ENCODE measurements at regions not wholly inside any gene's neighbourhood (a gene's known extent, or its start where the extent isn't known, plus 50 kb on each side); places are given as distances from the start of the nearest gene placed in this dataset.

DNA sequence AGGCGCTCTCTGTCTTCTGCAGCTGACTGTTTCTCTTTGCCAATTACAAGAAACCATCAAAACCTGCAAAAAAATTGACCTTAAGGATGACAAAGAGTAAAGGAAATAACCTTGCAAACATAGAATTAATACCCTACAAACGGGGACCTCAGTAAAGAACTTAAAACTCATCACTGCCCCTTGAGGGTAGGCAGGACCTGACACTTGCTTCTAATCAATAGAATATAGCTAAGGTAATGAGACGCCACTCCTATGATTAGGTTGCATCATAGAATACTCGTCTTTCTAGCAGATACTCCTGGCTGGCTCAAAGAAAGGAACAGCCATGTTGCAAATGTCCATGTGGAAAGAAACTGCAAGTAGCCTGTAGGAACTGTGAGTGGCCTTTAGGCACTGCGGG, 140.0 kb downstream of the XPNPEP1 start:
- TF ChIP-seq, protein P1, sequence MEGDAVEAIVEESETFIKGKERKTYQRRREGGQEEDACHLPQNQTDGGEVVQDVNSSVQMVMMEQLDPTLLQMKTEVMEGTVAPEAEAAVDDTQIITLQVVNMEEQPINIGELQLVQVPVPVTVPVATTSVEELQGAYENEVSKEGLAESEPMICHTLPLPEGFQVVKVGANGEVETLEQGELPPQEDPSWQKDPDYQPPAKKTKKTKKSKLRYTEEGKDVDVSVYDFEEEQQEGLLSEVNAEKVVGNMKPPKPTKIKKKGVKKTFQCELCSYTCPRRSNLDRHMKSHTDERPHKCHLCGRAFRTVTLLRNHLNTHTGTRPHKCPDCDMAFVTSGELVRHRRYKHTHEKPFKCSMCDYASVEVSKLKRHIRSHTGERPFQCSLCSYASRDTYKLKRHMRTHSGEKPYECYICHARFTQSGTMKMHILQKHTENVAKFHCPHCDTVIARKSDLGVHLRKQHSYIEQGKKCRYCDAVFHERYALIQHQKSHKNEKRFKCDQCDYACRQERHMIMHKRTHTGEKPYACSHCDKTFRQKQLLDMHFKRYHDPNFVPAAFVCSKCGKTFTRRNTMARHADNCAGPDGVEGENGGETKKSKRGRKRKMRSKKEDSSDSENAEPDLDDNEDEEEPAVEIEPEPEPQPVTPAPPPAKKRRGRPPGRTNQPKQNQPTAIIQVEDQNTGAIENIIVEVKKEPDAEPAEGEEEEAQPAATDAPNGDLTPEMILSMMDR (conservative IDR thresholded peaks at IDR 0.05) = no peak
- no peak for TF ChIP-seq EZH2 (IDR thresholded peaks at IDR 0.05; ENCODE audit: low read depth)

All from PC-9 (cell line).